ENCODE measurements at regions not wholly inside any gene's neighbourhood (a gene's known extent, or its start where the extent isn't known, plus 50 kb on each side); places are given as distances from the start of the nearest gene placed in this dataset.

GRCh38 chr3:106609666-106610301 lies 741.0 kb upstream of the CBLB start:
- no peak overlapping the region for H3K4me3 ChIP-seq (ENCODE audit: low read depth, low read length)
- peak; percentile 84 for TF ChIP-seq CTCF (IDR thresholded peaks at IDR 0.05; ENCODE audit: insufficient read depth, low read length)
- DNase-seq (ENCODE audit: low read depth) = peak; percentile 98

- peak; percentile 44 for DNase-seq (ENCODE audit: low read depth)
- no peak overlapping the region for H3K4me3 ChIP-seq (ENCODE audit: low read depth, low read length)
These were observed 741.6 kb upstream of the CBLB start for GRCh38 chr3:106610362-106610959.

GRCh38 chr3:106611116-106611515 lies 742.3 kb upstream of the CBLB start:
- DNase-seq (ENCODE audit: low read depth) = peak; percentile 21
- TF ChIP-seq CTCF (IDR thresholded peaks at IDR 0.05; ENCODE audit: insufficient read depth, low read length) = no peak
- no peak overlapping the region for H3K4me3 ChIP-seq (ENCODE audit: low read depth, low read length)

More at GRCh38 chr3:106610362-106610959, 741.6 kb upstream of the CBLB start:
- no peak for TF ChIP-seq CTCF (IDR thresholded peaks at IDR 0.05; ENCODE audit: insufficient read depth, low read length)

GRCh38 chr3:106611841-106612240 lies 743.0 kb upstream of the CBLB start:
- no peak overlapping the region for H3K4me3 ChIP-seq (ENCODE audit: low read depth, low read length)
- peak; percentile 73 for DNase-seq (ENCODE audit: low read depth)
- no peak for TF ChIP-seq CTCF (IDR thresholded peaks at IDR 0.05; ENCODE audit: insufficient read depth, low read length)

- no peak for TF ChIP-seq CTCF (IDR thresholded peaks at IDR 0.05; ENCODE audit: insufficient read depth, low read length)
- DNase-seq (ENCODE audit: low read depth) = no peak
- H3K4me3 ChIP-seq (ENCODE audit: low read depth, low read length) = no peak overlapping the region
These were observed 747.7 kb upstream of the CBLB start for GRCh38 chr3:106616556-106616955.

- H3K4me3 ChIP-seq (ENCODE audit: low read depth, low read length) = no peak overlapping the region
- no peak for TF ChIP-seq CTCF (IDR thresholded peaks at IDR 0.05; ENCODE audit: insufficient read depth, low read length)
- DNase-seq (ENCODE audit: low read depth) = peak; percentile 33
These were observed 748.5 kb upstream of the CBLB start for GRCh38 chr3:106617276-106617675.
